ENCODE measurements at regions not wholly inside any gene's neighbourhood (a gene's known extent, or its start where the extent isn't known, plus 50 kb on each side); places are given as distances from the start of the nearest gene placed in this dataset.
A peak's percentile ranks its signal among the peaks of the same experiment; 100 is the strongest.

- no peak for DNase-seq (ENCODE audit: low read depth in 1 of 2, low spot score in 1 of 2)
- Histone ChIP-seq H3K4me3 (replicated peaks; ENCODE audit: insufficient read depth, low read length) (no peak overlapping the region), H3K27me3 (ENCODE audit: insufficient read depth, poor library complexity, severe bottlenecking) (no peaks in the 10 kb centered on the region), H3K27ac (replicated peaks) (no peak overlapping the region)
- TF ChIP-seq POLR2AphosphoS5 (IDR thresholded peaks at IDR 0.05; ENCODE audit: low read depth) (no peak), GABPA (IDR thresholded peaks at IDR 0.05; ENCODE audit: low read depth) (no peak), SPI1 (IDR thresholded peaks at IDR 0.05; ENCODE audit: borderline replicate concordance, low read depth) (no peak), REST (IDR thresholded peaks at IDR 0.05; ENCODE audit: insufficient replicate concordance, low read depth) (no peak), CTCF (IDR thresholded peaks at IDR 0.05; ENCODE audit: insufficient read depth, low read length) (no peak)
These were observed 1034.7 kb upstream of the RAG2 start for GRCh38 chr11:37632748-37633147.

GRCh38 chr11:37630866-37631265, 1032.8 kb upstream of the RAG2 start:
- DNase-seq (ENCODE audit: low read depth in 1 of 2, low spot score in 1 of 2): peak in 1 of 2 experiments; percentile 3
- Histone ChIP-seq H3K4me3 (replicated peaks; ENCODE audit: insufficient read depth, low read length) (no peak overlapping the region), H3K27me3 (ENCODE audit: insufficient read depth, poor library complexity, severe bottlenecking) (no peaks in the 10 kb centered on the region), H3K27ac (replicated peaks) (no peak overlapping the region; the same call in 1 of the 2 replicates)
- TF ChIP-seq REST (IDR thresholded peaks at IDR 0.05; ENCODE audit: insufficient replicate concordance, low read depth): no peak
- no peak for TF ChIP-seq GABPA (IDR thresholded peaks at IDR 0.05; ENCODE audit: low read depth)
- TF ChIP-seq SPI1 (IDR thresholded peaks at IDR 0.05; ENCODE audit: borderline replicate concordance, low read depth): no peak
- no peak for TF ChIP-seq CTCF (IDR thresholded peaks at IDR 0.05; ENCODE audit: insufficient read depth, low read length)
- TF ChIP-seq POLR2AphosphoS5 (IDR thresholded peaks at IDR 0.05; ENCODE audit: low read depth): no peak

- no peak for DNase-seq (ENCODE audit: low read depth in 1 of 2, low spot score in 1 of 2)
- Histone ChIP-seq H3K27ac (replicated peaks) (no peak overlapping the region), H3K27me3 (ENCODE audit: insufficient read depth, poor library complexity, severe bottlenecking) (no peaks in the 10 kb centered on the region), H3K4me3 (replicated peaks; ENCODE audit: insufficient read depth, low read length) (no peak overlapping the region)
- no peak for TF ChIP-seq GABPA (IDR thresholded peaks at IDR 0.05; ENCODE audit: low read depth)
- no peak for TF ChIP-seq REST (IDR thresholded peaks at IDR 0.05; ENCODE audit: insufficient replicate concordance, low read depth)
- no peak for TF ChIP-seq POLR2AphosphoS5 (IDR thresholded peaks at IDR 0.05; ENCODE audit: low read depth)
- no peak for TF ChIP-seq SPI1 (IDR thresholded peaks at IDR 0.05; ENCODE audit: borderline replicate concordance, low read depth)
- TF ChIP-seq CTCF (IDR thresholded peaks at IDR 0.05; ENCODE audit: insufficient read depth, low read length): no peak
These were observed 1025.7 kb upstream of the RAG2 start for GRCh38 chr11:37623778-37624177.

All from HL-60 (cell line).